WTC11 (cell line): ENCODE measurements at regions not wholly inside any gene's neighbourhood (a gene's known extent, or its start where the extent isn't known, plus 50 kb on each side); places are given as distances from the start of the nearest gene placed in this dataset.
"Not testable (repeated sequence)": the region's sequence is repeated elsewhere in the genome, so short reads cannot be mapped to it uniquely, and the experiment has no call there.

Source experiments
- ATAC-seq: fragments of 200-7000 bp; cut with Tn5 transposase; 2 replicates; pipeline ENCODE4 v1.10.0; 2021; ENCODE audit warnings: mild to moderate bottlenecking, moderate library complexity
- CTCF ChIA-PET: fragments of 300-600 bp; sonication (Branson Sonifier 250); formaldehyde crosslinking; loops from one replicate; lab custom pipeline; 2021; ENCODE audit warnings: antibody characterized with exemption; lab: Charles Lee
- POLR2A ChIA-PET: fragments of 350-600 bp; sonication (Branson Sonifier 250); formaldehyde crosslinking; loops from one replicate; lab custom pipeline; 2021; ENCODE audit warnings: antibody characterized with exemption; lab: Charles Lee
- DNase-seq: peaks from one replicate; pipeline ENCODE4 v3.0.0; 2021; ENCODE audit warnings: low spot score
- H3K27ac Mint-ChIP-seq: 2 replicates; pipeline ENCODE4 v1.8.0; 2021; ENCODE audit warnings: mixed read lengths
- H3K27me3 Mint-ChIP-seq: 2 replicates; pipeline ENCODE4 v1.8.0; 2021; ENCODE audit warnings: low read depth, mild to moderate bottlenecking, moderate library complexity, mixed read lengths
- H3K36me3 Mint-ChIP-seq: 2 replicates; pipeline ENCODE4 v1.8.0; 2021; ENCODE audit warnings: mixed read lengths
- H3K4me1 Mint-ChIP-seq: 2 replicates; pipeline ENCODE4 v1.8.0; 2022; ENCODE audit warnings: mixed read lengths
- H3K4me3 Mint-ChIP-seq: 2 replicates; pipeline ENCODE4 v1.8.0; 2021; ENCODE audit warnings: mild to moderate bottlenecking, moderate library complexity, mixed read lengths
- H3K9me3 Mint-ChIP-seq: 2 replicates; pipeline ENCODE4 v1.8.0; 2021; ENCODE audit warnings: mixed read lengths

DNA sequence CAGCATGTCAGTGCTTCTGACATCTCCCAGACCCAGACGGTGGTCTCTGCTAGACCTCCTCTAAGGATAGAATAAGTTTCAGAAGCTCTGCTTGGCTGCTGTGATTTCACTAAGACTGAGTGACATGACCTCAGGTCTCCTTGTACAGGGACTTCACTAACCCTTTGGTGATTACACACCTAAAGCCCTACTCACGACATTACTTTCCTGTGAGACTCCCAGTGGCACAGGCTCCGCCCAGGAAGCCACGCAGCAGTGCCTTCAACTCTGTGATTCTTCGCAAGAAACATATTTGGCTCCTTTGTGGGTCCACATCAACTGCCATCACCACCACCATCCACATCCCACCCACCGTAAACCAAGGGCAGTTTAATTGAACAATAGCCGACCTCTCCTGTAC lies 220.7 kb downstream of the ANKRD36 start:
- H3K4me3 Mint-ChIP-seq, POLR2A ChIA-PET, H3K4me1 Mint-ChIP-seq, DNase-seq, H3K27me3 Mint-ChIP-seq, H3K27ac Mint-ChIP-seq, H3K9me3 Mint-ChIP-seq, ATAC-seq, H3K36me3 Mint-ChIP-seq, CTCF ChIA-PET: not testable (repeated sequence)

DNA sequence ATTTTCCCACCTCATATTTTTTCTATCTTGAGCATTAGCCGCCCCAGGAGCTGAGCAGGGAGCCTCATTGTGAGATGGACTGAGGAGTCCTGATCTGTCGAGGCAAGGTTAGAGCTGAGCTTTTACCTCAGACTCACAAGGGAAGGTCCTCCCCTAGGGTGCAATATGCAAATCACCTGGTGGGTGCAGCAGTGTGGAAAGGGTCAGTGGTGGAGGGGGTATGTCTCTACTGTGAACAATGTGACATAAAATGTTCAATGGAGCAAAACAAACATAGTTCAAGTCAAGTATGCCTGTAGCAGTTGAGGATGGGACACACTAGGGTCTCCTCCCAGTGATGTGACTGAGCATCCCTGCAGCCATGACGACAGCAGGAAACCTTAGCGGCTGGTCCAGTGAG lies 219.2 kb downstream of the ANKRD36 start:
- H3K9me3 Mint-ChIP-seq, ATAC-seq, CTCF ChIA-PET, H3K27me3 Mint-ChIP-seq, H3K27ac Mint-ChIP-seq, DNase-seq, POLR2A ChIA-PET, H3K4me1 Mint-ChIP-seq, H3K4me3 Mint-ChIP-seq, H3K36me3 Mint-ChIP-seq: not testable (repeated sequence)

DNA sequence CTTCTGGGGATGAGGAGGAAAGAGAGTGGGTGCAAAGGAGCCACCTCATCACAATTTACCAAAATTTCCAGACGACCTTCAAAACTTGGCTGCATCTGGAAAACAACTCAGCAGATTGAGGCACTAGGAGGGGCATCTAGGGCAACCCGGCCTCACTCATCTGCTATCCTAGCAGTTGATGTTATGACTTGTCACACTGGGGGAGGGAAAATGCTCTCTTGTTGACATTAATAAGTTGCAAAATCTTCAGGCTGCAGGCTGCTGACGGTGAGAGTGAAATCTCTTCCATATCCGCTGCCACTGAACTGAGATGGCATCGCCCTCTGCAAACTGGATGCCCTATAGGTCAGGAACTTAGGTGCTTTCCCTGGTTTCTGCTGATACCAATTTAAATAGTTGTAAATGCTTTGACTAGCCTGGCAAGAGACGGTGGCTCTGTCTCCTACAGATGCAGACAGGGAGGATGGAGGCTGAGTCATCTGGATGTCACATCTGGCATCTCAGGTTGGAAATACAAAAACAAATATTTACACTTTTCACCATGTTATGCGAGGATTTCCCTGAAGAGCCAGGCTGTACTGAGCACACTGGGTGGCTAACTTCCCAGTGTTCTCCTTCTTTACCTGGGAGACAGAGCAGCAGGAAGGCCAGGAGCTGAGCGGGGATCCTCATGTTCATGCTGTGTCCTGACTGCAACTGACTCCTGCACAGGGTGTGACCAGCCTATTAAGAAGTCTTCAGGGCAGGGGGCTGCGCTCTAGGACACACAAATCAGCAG lies 209.2 kb downstream of the ANKRD36 start:
- H3K36me3 Mint-ChIP-seq, H3K9me3 Mint-ChIP-seq, CTCF ChIA-PET, H3K27me3 Mint-ChIP-seq, H3K27ac Mint-ChIP-seq, POLR2A ChIA-PET, H3K4me3 Mint-ChIP-seq, DNase-seq, H3K4me1 Mint-ChIP-seq: not testable (repeated sequence)
- peak; percentile 36; the same call in 1 of the 2 replicates for ATAC-seq

DNA sequence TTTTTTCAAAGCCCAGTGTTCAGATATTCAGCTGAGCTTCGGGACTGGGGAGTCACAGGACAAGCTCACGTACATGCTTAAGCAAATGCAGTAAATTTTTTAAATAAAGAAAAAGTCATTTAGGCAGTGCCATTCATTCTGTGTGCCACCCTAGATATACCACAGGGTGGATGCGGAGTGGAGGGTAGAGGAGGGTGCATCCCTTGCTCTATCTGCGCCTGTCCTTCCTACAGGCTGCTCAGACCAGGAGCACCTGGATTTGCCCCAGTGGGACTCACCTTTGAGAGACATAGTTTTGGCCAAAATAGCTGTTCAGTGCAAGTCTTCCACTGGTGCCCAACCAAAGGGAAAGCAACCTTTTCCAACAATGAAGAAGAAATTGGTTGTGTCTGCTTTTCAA lies 202.4 kb downstream of the ANKRD36 start:
- H3K4me3 Mint-ChIP-seq, DNase-seq, H3K27ac Mint-ChIP-seq, H3K36me3 Mint-ChIP-seq, H3K4me1 Mint-ChIP-seq, POLR2A ChIA-PET, CTCF ChIA-PET, H3K27me3 Mint-ChIP-seq, H3K9me3 Mint-ChIP-seq: not testable (repeated sequence)
- ATAC-seq = peak; percentile 58

DNA sequence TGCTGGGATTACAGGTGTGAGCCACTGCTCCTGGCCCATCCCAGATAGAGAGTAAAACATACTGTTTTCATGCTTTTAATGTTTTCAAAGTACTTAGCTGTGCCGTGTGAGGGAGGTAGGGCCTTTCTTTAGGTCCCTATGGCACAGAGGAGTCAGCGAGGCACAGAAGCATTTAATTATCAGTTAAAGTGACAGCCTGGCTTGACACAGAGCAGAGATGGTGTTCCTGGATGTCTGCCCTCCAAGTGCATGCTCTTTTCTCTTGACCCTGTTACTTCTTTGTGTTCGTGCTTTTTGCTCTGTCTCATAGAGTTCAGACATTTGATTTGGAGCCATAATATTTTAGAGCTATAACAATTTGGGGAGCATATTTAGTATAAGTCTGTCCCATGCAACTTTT lies 199.5 kb downstream of the ANKRD36 start:
- CTCF ChIA-PET, H3K27me3 Mint-ChIP-seq, H3K36me3 Mint-ChIP-seq, H3K4me3 Mint-ChIP-seq, H3K4me1 Mint-ChIP-seq, DNase-seq, POLR2A ChIA-PET, H3K9me3 Mint-ChIP-seq, H3K27ac Mint-ChIP-seq, ATAC-seq: not testable (repeated sequence)

DNA sequence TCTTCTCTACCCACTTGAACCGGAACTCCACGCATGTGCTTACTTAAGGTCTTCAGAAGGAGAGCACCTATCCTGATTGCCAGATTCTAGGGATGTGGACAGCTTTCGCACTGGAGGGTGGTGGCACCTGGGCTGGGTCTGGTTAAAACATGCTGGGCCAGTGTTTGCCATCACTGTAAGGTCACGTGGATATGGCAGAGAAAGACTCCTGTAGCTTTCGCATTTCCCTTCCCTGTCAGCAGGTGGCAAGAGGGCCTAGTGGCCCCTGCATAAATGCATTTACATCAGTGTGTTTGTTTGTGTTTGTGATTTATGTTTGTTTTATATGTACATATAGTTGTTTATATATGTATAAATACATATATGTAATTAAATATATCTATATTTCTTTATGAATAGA lies 192.5 kb downstream of the ANKRD36 start:
- ATAC-seq = peak; percentile 34; the same call in 1 of the 2 replicates
- H3K4me1 Mint-ChIP-seq, H3K27me3 Mint-ChIP-seq, H3K4me3 Mint-ChIP-seq, H3K9me3 Mint-ChIP-seq, DNase-seq, H3K36me3 Mint-ChIP-seq, CTCF ChIA-PET, H3K27ac Mint-ChIP-seq, POLR2A ChIA-PET: not testable (repeated sequence)

DNA sequence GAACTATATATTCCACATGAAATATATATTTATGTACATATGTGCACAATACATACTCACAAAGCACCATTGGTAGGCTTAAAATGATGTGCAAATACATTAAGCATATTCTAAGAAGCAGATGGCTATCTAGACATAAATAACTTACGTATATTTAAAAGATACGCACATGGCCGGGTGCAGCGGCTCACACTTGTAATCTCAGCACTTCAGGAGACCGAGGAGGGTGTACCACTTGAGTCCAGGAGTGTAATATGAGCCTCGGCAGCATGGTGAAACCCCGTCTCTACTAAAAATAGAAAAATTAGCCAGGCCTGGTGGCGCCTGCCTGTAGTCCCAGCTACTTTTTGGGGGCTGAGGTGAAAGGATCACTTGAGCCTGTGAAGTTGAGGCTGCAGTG lies 189.9 kb downstream of the ANKRD36 start:
- POLR2A ChIA-PET, DNase-seq, H3K4me1 Mint-ChIP-seq, H3K9me3 Mint-ChIP-seq, H3K27me3 Mint-ChIP-seq, CTCF ChIA-PET, H3K36me3 Mint-ChIP-seq, H3K27ac Mint-ChIP-seq, H3K4me3 Mint-ChIP-seq, ATAC-seq: not testable (repeated sequence)

DNA sequence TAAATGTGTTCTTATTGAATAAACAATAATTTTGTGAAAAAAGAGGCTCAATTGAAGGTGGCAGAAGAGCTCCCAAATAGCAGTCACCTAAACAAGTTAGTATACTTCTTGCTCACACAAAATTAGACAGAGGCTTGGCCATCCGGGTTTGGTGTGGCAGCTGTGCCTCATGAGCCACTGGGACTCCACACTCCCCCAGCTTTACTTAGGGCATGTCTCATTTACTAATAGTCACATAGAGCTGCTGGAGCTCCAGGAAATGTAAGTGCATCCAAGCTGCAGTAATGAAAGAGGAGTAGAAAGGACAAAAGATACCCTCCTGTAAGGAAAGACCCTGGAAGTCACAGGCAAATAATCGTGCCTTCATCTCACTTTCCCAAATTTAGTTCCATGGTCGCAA lies 188.8 kb downstream of the ANKRD36 start:
- ATAC-seq, DNase-seq, H3K36me3 Mint-ChIP-seq, H3K27me3 Mint-ChIP-seq, H3K27ac Mint-ChIP-seq, H3K4me1 Mint-ChIP-seq, H3K9me3 Mint-ChIP-seq, CTCF ChIA-PET, H3K4me3 Mint-ChIP-seq, POLR2A ChIA-PET: not testable (repeated sequence)
